HG03342 (cell line): ENCODE measurements at regions not wholly inside any gene's neighbourhood (a gene's known extent, or its start where the extent isn't known, plus 50 kb on each side); places are given as distances from the start of the nearest gene placed in this dataset.

Source experiments
- ATAC-seq: cut with Tn5 transposase; IDR thresholded peaks from one replicate; pipeline ENCODE4 v1.9.1; 2021; ENCODE audit warnings: mild to moderate bottlenecking, moderate library complexity; ENCODE audit not compliant: unreplicated experiment

GRCh38 chr13:26839682-26840081 lies 79.1 kb upstream of the GPR12 start:
- no peak for ATAC-seq

GRCh38 chr13:26838821-26839220 lies 78.2 kb upstream of the GPR12 start:
- no peak for ATAC-seq

GRCh38 chr13:26837997-26838396 lies 77.4 kb upstream of the GPR12 start:
- ATAC-seq, result no peak

- ATAC-seq, result no peak
These were observed 76.5 kb upstream of the GPR12 start for GRCh38 chr13:26837102-26837501.

- no peak for ATAC-seq
These were observed 76.0 kb upstream of the GPR12 start for GRCh38 chr13:26836626-26837025.

- ATAC-seq, result no peak
These were observed 74.1 kb upstream of the GPR12 start for GRCh38 chr13:26834646-26835045.

GRCh38 chr13:26831336-26831908 lies 70.8 kb upstream of the GPR12 start:
- ATAC-seq, result no peak

GRCh38 chr13:26829716-26830115 lies 69.1 kb upstream of the GPR12 start:
- no peak for ATAC-seq

GRCh38 chr13:26824581-26824980 lies 64.0 kb upstream of the GPR12 start:
- ATAC-seq, result no peak

GRCh38 chr13:26822146-26822545 lies 61.6 kb upstream of the GPR12 start:
- ATAC-seq, result no peak

- ATAC-seq, result no peak
These were observed 61.1 kb upstream of the GPR12 start for GRCh38 chr13:26821672-26822071.

GRCh38 chr13:26820871-26821270 lies 60.3 kb upstream of the GPR12 start:
- ATAC-seq, result no peak

GRCh38 chr13:26819046-26819445 lies 58.5 kb upstream of the GPR12 start:
- no peak for ATAC-seq

GRCh38 chr13:26816881-26817280 lies 56.3 kb upstream of the GPR12 start:
- no peak for ATAC-seq

- ATAC-seq, result no peak
These were observed 53.4 kb upstream of the GPR12 start for GRCh38 chr13:26813980-26814348.

- ATAC-seq, result no peak
These were observed 52.9 kb upstream of the GPR12 start for GRCh38 chr13:26813321-26813979.

GRCh38 chr13:26811581-26811980 lies 51.0 kb upstream of the GPR12 start:
- ATAC-seq, result no peak
